ENCODE measurements at regions not wholly inside any gene's neighbourhood (a gene's known extent, or its start where the extent isn't known, plus 50 kb on each side); places are given as distances from the start of the nearest gene placed in this dataset.

- TF ChIP-seq, protein P1, sequence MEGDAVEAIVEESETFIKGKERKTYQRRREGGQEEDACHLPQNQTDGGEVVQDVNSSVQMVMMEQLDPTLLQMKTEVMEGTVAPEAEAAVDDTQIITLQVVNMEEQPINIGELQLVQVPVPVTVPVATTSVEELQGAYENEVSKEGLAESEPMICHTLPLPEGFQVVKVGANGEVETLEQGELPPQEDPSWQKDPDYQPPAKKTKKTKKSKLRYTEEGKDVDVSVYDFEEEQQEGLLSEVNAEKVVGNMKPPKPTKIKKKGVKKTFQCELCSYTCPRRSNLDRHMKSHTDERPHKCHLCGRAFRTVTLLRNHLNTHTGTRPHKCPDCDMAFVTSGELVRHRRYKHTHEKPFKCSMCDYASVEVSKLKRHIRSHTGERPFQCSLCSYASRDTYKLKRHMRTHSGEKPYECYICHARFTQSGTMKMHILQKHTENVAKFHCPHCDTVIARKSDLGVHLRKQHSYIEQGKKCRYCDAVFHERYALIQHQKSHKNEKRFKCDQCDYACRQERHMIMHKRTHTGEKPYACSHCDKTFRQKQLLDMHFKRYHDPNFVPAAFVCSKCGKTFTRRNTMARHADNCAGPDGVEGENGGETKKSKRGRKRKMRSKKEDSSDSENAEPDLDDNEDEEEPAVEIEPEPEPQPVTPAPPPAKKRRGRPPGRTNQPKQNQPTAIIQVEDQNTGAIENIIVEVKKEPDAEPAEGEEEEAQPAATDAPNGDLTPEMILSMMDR (IDR thresholded peaks at IDR 0.05), result no peak
- ATAC-seq (ENCODE audit: low FRiP score) (no peak), DNase-seq (ENCODE audit: low spot score) (no peak)
Measured at GRCh38 chr6:14697427-14697826, 548.4 kb upstream of the JARID2 start.

DNA sequence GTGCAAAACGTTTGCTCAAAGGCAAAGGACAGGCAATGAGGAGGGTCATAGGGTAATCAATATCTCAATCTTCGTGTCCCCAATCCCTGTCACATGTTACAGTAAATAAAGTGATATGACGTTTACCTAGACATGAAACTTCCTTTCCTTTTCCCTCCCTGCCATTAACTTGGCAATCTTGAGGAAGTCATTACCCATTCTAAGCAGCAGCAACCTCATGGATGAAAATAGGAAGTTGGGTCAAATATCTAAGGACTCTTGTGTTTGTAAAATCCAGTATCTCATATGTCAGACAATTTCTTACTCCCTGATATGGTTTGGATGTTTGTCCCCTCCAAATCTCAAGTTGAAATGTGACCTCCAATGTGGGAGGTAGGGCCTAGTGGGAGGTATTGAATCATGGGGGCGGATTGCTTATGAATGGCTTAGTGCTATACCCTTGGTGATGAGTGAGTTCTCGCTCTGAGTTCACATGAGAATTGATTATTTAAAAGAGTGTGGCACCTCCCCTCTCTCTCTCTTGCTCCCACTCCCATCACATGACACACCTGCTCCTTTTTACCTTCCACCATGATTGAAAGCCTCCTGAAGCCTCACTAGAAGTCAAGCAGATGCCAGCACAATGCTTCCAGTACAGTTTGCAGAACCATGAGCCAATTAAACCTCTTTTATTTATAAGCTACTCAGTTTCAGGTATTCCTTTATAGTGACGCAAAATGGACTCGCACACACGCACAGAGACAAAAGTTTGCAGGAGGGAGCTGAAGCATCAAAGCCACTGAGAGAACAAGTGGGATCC lies 545.9 kb upstream of the JARID2 start:
- DNase-seq (ENCODE audit: low spot score) (no peak), ATAC-seq (ENCODE audit: low FRiP score) (no peak)
- TF ChIP-seq, protein P1 (IDR thresholded peaks at IDR 0.05), result no peak

- no peak for DNase-seq (ENCODE audit: low spot score)
- no peak for ATAC-seq (ENCODE audit: low FRiP score)
- TF ChIP-seq, protein P1 (IDR thresholded peaks at IDR 0.05), result no peak
Measured at GRCh38 chr6:14701946-14702345, 543.9 kb upstream of the JARID2 start.

DNA sequence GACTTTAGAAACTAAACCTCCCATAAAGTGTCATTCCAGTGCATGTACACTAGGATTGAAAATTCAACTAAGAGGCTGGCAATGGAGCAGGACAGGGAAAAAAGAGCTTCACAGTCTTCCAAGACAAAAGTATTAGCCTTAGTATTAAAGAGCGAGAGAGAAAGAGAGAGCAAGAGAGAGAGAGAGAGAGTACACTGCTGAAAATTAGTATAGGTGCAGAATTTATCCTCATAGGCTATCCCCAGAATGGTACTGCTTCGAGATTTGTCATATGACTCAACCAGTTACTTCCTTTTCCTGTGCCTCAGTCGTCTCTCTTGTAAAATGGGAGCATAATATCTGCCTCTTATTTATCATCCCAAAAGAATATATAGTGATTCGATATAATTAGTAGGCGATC lies 543.2 kb upstream of the JARID2 start:
- DNase-seq (ENCODE audit: low spot score) (no peak), ATAC-seq (ENCODE audit: low FRiP score) (no peak)
- TF ChIP-seq, protein P1 (IDR thresholded peaks at IDR 0.05), result no peak

GRCh38 chr6:14703586-14703985 lies 542.3 kb upstream of the JARID2 start:
- TF ChIP-seq, protein P1 (IDR thresholded peaks at IDR 0.05), result no peak
- DNase-seq (ENCODE audit: low spot score) (no peak), ATAC-seq (ENCODE audit: low FRiP score) (no peak)

DNA sequence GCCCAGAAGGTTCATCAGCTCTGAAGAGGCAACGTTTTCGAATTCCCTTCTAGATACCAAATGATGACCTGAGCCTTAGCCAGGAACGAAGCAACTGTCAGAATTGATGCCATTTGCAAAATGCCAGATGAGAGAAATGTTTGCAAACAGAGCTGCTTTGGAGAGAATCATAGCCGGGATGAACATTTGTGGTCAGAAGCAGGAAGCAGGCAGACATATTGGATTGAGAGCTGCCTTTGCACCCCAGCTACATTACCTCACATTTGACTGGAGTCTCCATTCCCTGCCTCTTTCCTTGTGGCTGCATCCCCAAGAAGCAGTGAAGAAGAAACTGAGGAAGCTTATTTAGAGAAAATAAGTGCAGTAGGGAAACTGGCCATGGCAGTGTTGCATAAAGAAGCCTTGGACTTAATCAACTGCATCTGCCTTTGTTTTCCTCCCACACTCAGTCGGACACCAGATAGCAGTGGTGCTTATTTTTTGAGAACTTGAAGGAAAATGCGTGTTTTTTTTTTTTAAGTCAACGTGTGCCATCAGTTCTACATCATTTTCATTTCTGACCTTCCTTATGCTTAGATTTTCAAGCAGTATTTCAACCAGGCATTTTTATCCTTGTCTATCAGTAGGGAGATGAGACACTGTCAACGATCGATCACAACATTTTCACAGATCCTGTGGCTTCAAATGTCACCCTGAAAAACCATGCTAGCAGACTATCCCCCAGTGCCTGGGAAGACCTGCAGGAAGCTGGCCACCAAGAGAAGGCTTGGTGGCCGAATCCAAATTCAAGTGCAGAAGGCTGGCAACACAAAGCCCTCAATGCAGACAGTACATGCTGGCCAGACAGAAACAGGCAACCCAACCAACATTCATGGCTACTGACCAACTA lies 541.2 kb upstream of the JARID2 start:
- DNase-seq (ENCODE audit: low spot score) (no peak), ATAC-seq (ENCODE audit: low FRiP score) (no peak)
- TF ChIP-seq, protein P1 (IDR thresholded peaks at IDR 0.05), result no peak

Measured in omental fat pad (tissue), 3 donors.